ENCODE measurements at regions not wholly inside any gene's neighbourhood (a gene's known extent, or its start where the extent isn't known, plus 50 kb on each side); places are given as distances from the start of the nearest gene placed in this dataset.

GRCh38 chr22:48182846-48183805, 1420.7 kb downstream of the TBC1D22A start:
- DNase-seq = no peak

- no peak for DNase-seq
Measured at GRCh38 chr22:48182031-48182430, 1419.6 kb downstream of the TBC1D22A start.

DNA sequence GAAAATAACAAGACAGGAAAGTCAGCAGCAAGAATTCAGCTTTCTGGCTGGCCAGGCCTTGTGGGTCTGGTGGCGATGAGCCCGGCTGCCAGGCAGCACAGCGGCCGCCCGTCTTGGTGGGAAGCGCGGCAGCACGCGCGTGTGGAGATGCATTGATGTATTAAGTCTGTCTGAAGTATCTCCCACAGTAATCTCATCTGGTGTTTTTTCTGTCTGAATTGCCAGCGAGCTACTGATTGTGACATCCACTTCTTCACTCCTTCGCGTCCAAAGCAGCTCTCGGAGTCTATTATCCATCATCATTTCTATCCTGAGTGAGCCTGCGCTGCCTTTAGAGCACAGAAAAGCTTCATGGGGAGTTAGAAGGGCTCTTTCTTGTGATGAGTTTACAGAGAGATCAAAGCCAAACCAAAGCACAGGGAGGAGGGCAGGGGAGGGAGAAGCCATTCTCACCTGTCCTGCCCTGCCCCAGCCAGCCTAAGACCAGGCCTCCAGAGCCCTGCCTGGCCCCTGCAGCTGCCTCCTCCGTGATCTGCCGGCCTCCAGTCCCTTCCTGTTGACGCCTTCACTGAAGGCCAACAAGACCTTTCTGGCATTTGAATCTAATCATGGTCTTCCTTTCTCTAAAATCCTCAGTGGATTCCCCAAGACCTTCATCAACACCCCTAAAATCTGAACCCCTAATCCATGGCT, 1419.0 kb downstream of the TBC1D22A start:
- no peak for DNase-seq

- no peak for DNase-seq
Measured at GRCh38 chr22:48180631-48181030, 1418.2 kb downstream of the TBC1D22A start.

DNA sequence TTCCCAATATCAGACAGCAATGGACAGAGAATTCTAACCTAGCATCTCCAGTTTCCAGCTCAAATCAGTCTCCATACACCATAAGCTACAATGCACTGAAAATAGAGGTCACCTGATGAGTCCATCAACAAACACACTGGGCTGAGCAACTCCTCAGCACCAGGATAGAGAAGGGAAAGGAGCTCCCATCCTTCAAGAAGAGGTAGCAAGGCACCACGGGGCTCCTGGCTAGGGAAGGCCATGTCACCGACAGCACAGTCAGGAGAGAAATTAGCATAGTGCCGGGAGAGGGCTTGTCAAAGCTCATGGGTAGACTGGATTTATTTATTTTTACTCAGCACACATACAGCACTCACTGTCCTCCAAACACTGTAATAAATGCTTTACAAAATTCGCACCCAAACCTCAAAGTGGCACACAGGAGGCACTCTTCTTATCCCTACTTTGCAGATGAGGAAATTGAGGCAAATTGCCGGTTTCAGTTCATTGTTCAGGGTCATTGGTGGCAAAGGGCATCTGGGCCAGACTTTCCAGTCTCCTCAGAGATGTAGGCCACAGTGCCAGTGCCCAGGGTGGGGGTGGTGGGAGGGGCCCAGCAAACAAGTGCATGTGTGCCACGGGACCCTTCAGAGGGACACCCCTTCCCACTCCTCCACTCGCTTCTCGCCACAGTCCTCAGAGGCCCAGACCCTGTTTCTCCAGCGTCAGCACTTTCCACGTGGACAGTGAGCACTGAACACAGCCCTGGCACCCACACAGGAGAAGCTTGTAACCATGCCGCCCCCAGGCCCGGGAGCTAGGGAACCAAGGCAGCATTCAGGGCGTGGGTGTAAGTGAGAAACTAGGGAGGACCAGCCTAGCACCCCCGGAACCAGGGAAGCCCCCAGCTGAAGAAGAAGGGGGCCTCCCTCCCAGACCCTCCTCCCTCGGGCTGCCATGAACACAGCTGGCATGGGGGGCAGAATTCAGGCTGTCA, 1417.4 kb downstream of the TBC1D22A start:
- DNase-seq = no peak

DNA sequence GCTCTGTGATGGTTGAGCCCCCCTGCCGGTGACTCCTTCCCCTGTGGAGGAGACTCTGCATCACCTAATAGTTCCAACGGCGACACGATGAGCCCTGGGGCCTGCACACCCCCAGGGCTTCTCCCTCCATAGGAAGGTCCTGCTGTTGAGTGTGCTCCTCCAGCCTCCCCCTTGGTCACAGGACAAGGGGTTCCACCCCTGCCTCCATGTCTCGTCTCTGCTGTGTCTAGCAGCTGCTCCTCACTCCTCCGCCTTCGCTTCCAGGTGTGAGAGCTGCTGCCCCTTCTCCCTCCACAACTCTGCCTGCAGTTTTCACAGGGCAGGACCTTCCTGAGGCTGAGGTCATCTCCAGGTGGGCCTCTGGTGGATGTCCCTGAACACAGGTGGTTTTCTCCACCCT, 1416.1 kb downstream of the TBC1D22A start:
- no peak for DNase-seq

DNA sequence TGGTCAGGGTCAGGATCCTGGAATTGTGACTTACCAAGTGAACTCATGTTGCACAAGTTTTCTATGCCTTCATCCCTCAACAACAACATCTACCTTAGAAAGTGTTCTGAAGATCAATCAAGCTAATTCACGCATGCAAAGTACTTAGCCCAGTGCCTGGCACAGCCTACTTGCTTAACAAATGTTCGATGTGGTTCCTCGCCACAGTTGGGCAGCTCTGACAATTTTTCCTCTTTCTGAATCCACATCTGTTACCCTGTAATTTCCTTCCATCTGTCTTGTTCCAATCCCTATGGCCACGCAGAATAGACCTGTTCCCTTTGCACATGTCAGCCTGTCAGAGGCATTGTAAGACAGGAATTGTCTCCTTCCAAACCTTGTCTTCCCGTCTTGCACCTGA, 1415.2 kb downstream of the TBC1D22A start:
- DNase-seq = no peak

DNA sequence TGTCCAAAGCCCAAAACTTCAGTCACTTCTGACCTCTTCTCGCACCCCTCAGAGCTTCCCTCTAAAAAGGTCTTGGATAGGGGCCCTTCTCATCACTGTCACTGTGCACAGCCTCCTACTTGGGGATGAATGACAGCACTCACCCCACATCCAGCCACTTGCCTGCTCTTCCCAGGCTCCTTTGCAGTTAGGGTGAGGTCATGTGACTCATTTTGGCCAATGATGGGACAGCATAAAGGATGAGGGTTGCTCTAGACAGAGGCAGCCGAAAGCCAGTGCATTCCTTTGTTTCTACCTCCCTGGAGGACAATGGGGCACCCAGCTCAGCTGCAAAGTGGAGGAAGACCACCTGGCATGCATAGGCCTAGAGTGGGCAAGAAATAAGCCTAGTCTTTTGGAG, 1413.3 kb downstream of the TBC1D22A start:
- no peak for DNase-seq

- no peak for DNase-seq
Measured at GRCh38 chr22:48173773-48174160, 1411.3 kb downstream of the TBC1D22A start.

- no peak for DNase-seq
Measured at GRCh38 chr22:48173061-48173772, 1410.8 kb downstream of the TBC1D22A start.

- no peak for DNase-seq
Measured at GRCh38 chr22:48171271-48171691, 1408.8 kb downstream of the TBC1D22A start.

DNA sequence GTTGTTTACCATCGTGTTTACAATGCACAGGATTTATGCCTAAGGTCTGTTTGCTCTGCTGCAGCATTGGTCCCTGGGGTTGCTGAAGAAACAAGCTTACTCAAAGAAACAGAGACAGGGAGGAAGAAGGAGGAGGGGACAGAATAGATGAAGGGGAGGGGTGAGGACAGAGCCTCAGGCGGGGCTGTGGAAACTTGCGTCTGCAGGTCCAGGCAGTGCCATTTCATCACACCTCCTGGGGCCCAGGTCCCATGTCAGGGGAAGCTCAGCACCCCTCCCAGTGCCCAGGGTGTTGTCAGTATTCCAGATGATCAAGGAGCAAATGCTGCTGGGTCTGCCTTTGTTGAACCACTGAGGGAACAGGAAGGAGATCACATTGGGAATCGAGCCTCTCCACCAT, 1406.8 kb downstream of the TBC1D22A start:
- DNase-seq = no peak

DNA sequence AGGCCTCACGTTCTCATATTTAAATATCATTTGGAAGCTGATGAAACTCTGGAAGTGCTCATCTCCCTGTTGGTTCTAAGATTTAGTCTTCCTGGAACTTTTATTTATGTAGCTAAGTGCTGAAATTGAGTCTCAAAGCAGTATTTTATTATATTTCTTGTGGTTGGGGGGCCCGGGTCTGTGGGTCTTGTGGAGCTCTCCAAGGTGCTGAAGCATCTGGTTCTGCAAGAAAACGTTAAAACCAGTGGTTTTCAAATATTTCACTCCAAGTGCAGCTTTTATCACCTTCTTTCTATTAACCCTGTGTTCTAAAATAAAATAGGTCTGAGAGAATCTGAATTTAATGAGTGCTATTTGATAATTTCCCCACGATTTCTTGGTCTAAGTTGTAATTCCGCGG, 1404.8 kb downstream of the TBC1D22A start:
- DNase-seq = no peak

GRCh38 chr22:48161298-48161697, 1398.8 kb downstream of the TBC1D22A start:
- DNase-seq = no peak

GRCh38 chr22:48157676-48158075, 1395.2 kb downstream of the TBC1D22A start:
- no peak for DNase-seq

GRCh38 chr22:48156603-48157355, 1394.3 kb downstream of the TBC1D22A start:
- DNase-seq = no peak

DNA sequence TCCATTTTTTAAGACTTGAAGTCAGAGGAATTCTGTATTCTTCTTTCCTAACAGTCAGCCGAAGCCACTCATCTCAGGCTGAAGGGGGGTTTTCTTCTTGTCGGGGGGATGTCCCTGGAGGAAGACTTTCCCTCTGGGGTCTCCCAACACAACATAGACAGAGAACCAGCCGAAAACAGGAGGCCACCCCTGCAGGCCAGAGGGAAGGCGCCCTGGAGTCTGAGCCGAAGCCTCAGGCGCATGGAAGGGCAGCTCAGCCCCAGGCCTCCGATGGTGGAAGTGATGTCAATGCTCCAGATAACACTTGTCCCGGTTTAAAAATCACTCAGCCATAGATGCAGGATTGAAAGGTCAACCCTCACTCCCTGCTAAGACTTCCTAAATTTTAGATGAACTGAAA, 1393.0 kb downstream of the TBC1D22A start:
- DNase-seq = no peak

- DNase-seq = no peak
Measured at GRCh38 chr22:48154943-48155240, 1392.4 kb downstream of the TBC1D22A start.

DNA sequence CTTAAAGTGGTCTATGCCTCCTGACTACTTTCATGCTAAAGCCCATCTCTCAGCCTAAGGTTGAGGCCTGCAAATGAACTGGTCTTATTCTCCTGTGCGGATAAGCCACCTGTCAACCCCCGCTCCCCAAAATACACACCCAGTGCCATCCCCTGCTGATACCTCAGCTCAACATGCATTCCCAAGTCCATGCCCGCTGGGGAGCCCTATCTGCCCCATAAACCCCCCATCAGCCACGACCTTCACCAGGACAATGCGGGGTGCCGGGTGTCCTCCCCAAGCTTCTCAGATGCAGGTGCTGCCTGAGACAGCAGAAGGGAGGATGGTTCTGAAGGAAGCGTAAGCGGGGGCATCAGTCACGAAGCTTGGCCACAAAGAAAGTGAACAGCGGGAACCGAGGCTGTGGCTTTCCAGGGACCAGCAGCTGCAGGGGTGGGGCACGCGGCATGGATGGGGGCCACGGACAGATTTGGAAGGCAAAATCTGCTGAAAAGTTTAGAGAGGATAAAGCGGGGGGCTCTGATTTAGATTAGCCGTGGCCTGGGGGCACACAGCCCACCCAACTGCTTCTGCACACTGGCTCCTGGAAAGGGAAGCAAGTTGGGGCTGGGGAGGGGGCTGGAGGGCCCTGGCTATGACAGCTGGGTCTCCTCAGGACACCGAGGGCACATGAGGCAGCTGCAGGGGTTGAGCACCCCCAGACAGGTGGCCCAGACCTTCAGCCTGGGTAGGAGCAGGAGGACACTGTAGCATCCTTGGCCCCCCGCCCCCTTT, 1391.9 kb downstream of the TBC1D22A start:
- no peak for DNase-seq

GRCh38 chr22:48153726-48154125, 1391.3 kb downstream of the TBC1D22A start:
- DNase-seq = no peak

DNA sequence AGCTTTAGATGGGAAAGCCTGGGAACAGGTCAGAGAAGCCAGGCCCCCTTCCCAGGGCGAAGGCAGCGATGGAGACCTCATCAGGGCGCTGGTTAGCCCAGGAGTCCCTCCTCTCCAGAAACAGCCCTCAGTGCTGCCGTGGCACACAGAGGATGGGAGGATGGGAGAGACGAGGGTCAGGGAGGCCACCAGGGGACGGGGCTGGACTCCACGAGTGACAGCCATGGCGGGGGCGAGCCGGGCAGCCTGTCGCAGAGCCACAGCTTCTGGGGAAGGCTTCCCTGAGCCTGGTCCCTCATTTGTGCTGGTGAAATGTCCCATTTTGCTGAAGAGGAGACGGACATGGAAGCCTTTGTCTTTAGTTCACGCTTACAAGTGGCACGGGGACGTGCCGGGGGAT, 1390.5 kb downstream of the TBC1D22A start:
- DNase-seq = no peak
